BJ (cell line): ENCODE measurements at regions not wholly inside any gene's neighbourhood (a gene's known extent, or its start where the extent isn't known, plus 50 kb on each side); places are given as distances from the start of the nearest gene placed in this dataset.

ENCODE experiments used
- CTCF ChIA-PET: fragments of 350-600 bp; formaldehyde crosslinking; extraction: SDS; loops from one replicate; lab custom pipeline; 2021; ENCODE audit warnings: antibody characterized with exemption, inconsistent platforms; lab: Yijun Ruan, JAX
- POLR2A ChIA-PET: fragments of 300-600 bp; sonication (Branson Sonifier 250); formaldehyde crosslinking; extraction: SDS; loops from one replicate; lab custom pipeline; 2021; ENCODE audit warnings: antibody characterized with exemption; lab: Charles Lee
- DNase-seq: peaks from one replicate; pipeline ENCODE4 v3.0.0-alpha.2; 2011; ENCODE audit warnings: low read depth
- H3K27me3 ChIP-seq: 2 replicates; pipeline ENCODE4 v1.6.0; 2011; ENCODE audit warnings: low read length; ENCODE audit not compliant: control insufficient read depth, insufficient read depth
- H3K36me3 ChIP-seq: 2 replicates; pipeline ENCODE4 v1.5.1; 2011; ENCODE audit warnings: low read length; ENCODE audit not compliant: control insufficient read depth, insufficient read depth
- H3K4me3 ChIP-seq: 2 replicates; pipeline ENCODE4 v1.5.1; 2011; ENCODE audit warnings: low read depth, mild to moderate bottlenecking, control low read depth, low read length
- CTCF ChIP-seq: IDR thresholded peaks from 2 replicates; pipeline ENCODE4 v1.5.1; 2011; ENCODE audit warnings: low read depth, mild to moderate bottlenecking, control low read depth, inconsistent platforms, low read length, moderate library complexity; ENCODE audit not compliant: insufficient read depth

- ChIA-PET POLR2A (no interaction called here), CTCF (interaction anchor here (1.3 kb wide), 1 partner anchor 10 kb away, joined by 5 read pairs; no protein-coding TSS in a partner anchor)
- TF ChIP-seq CTCF, result no peak
These were observed 461.1 kb upstream of the NRP1 start for GRCh38 chr10:33795529-33795928.

GRCh38 chr10:33794460-33794859 lies 460.0 kb upstream of the NRP1 start:
- Histone ChIP-seq H3K4me3 (no peak overlapping the region), H3K36me3 (no peaks in the 10 kb centered on the region), H3K27me3 (no peaks in the 10 kb centered on the region)
- ChIA-PET POLR2A (no interaction called here), CTCF (interaction anchor here (1.3 kb wide), 1 partner anchor 9 kb away, joined by 5 read pairs; no protein-coding TSS in a partner anchor)
- DNase-seq, result no peak
- TF ChIP-seq CTCF, result no peak

More at GRCh38 chr10:33795529-33795928, 461.1 kb upstream of the NRP1 start:
- H3K27me3 ChIP-seq, result no peaks in the 10 kb centered on the region; the same call in 1 of the 2 replicates
- no peaks in the 10 kb centered on the region for H3K36me3 ChIP-seq
- no peak for DNase-seq
- no peak overlapping the region for H3K4me3 ChIP-seq

- no peak overlapping the region for H3K4me3 ChIP-seq
- ChIA-PET CTCF (interaction anchor here (0.6 kb wide), 1 partner anchor 317 kb away, joined by 3 read pairs; no protein-coding TSS in a partner anchor), POLR2A (no interaction called here)
- TF ChIP-seq CTCF, result no peak
- H3K36me3 ChIP-seq, result no peaks in the 10 kb centered on the region
- no peaks in the 10 kb centered on the region for H3K27me3 ChIP-seq
- no peak for DNase-seq
These were observed 459.3 kb upstream of the NRP1 start for GRCh38 chr10:33793793-33794192.

- TF ChIP-seq CTCF, result no peak
- ChIA-PET CTCF (interaction anchor here (0.5 kb wide), 1 partner anchor 241 kb away, joined by 3 read pairs; no protein-coding TSS in a partner anchor), POLR2A (no interaction called here)
- Histone ChIP-seq H3K36me3 (no peaks in the 10 kb centered on the region), H3K4me3 (no peak overlapping the region), H3K27me3 (no peaks in the 10 kb centered on the region)
- DNase-seq, result no peak
These were observed 456.8 kb upstream of the NRP1 start for GRCh38 chr10:33791272-33791660.

- no peak for DNase-seq
- TF ChIP-seq CTCF, result no peak
- ChIA-PET CTCF (interaction anchor here (0.5 to 0.6 kb wide), 3 partner anchors 16 to 240 kb away, joined by 3 to 4 read pairs (median 3); no protein-coding TSS in a partner anchor), POLR2A (no interaction called here)
- H3K36me3 ChIP-seq, result no peaks in the 10 kb centered on the region
- H3K27me3 ChIP-seq, result no peaks in the 10 kb centered on the region
- H3K4me3 ChIP-seq, result no peak overlapping the region
These were observed 456.2 kb upstream of the NRP1 start for GRCh38 chr10:33790521-33791271.
